H1 (cell line): ENCODE measurements at regions not wholly inside any gene's neighbourhood (a gene's known extent, or its start where the extent isn't known, plus 50 kb on each side); places are given as distances from the start of the nearest gene placed in this dataset.

Source experiments
- CTCF ChIA-PET: fragments of 300-600 bp; sonication (Branson Sonifier 250); formaldehyde crosslinking; loops from one replicate; lab custom pipeline; 2021; ENCODE audit not compliant: partially characterized antibody; lab: Charles Lee
- POLR2A ChIA-PET: fragments of 300-600 bp; sonication (Branson Sonifier 250); formaldehyde crosslinking; loops from one replicate; lab custom pipeline; 2021; ENCODE audit warnings: inconsistent platforms; ENCODE audit not compliant: partially characterized antibody; lab: Charles Lee
- DNase-seq, 2 experiments: peaks; one replicate each; pipeline versions ENCODE4 v3.0.0 to v3.0.0-alpha.2; 2010 to 2022; ENCODE audit warnings: low spot score in 2 of 2, low read depth in 1 of 2, mixed read lengths in 1 of 2
- FAIRE-seq: peaks from 2 replicates; lab custom pipeline; 2011; peaks lifted over from hg19 to GRCh38; lab: Jason Lieb, UNC
- H2AFZ ChIP-seq: 2 replicates; pipeline ENCODE4 v1.8.1; 2012; ENCODE audit warnings: low read length, inconsistent platforms
- H2AK5ac ChIP-seq: 2 replicates; pipeline ENCODE4 v1.6.1; 2013; ENCODE audit warnings: low read depth, low read length
- H2BK120ac ChIP-seq: replicated peaks from 2 replicates; pipeline ENCODE3; 2013; ENCODE audit warnings: low read depth, low read length, inconsistent platforms
- H2BK12ac ChIP-seq: 2 replicates; pipeline ENCODE4 v1.6.1; 2013; ENCODE audit warnings: low read depth, low read length
- H2BK15ac ChIP-seq: 2 replicates; pipeline ENCODE4 v1.6.1; 2013; ENCODE audit warnings: low read length
- H2BK20ac ChIP-seq: 2 replicates; pipeline ENCODE4 v1.6.1; 2013; ENCODE audit warnings: low read length
- H2BK5ac ChIP-seq: 2 replicates; pipeline ENCODE4 v1.6.1; 2013; ENCODE audit warnings: low read depth, low read length
- H3K14ac ChIP-seq: 2 replicates; pipeline ENCODE4 v1.6.1; 2013; ENCODE audit warnings: inconsistent platforms; ENCODE audit not compliant: insufficient read length
- H3K18ac ChIP-seq: 2 replicates; pipeline ENCODE4 v1.6.1; 2013; ENCODE audit warnings: low read length; ENCODE audit errors: extremely low read depth
- H3K23ac ChIP-seq: 2 replicates; pipeline ENCODE4 v1.6.1; 2013; ENCODE audit warnings: inconsistent platforms; ENCODE audit not compliant: insufficient read length
- H3K23me2 ChIP-seq: 2 replicates; pipeline ENCODE4 v1.6.1; 2013; ENCODE audit warnings: low read depth, low read length
- H3K27ac ChIP-seq: 2 replicates; pipeline ENCODE4 v1.6.1; 2011; ENCODE audit warnings: low read depth, low read length, inconsistent platforms
- H3K27me3 ChIP-seq, 4 experiments: replicated peaks in 1 of 4; 1 replicate in 1 of 4; 2 replicates in 3 of 4; pipeline versions ENCODE4 v1.6.1 to v1.8.1; 2011 to 2013; ENCODE audit warnings: low read length in 3 of 4, mild to moderate bottlenecking in 3 of 4, inconsistent platforms in 2 of 4, mixed read lengths in 2 of 4, moderate library complexity in 1 of 4; ENCODE audit not compliant: control insufficient read depth in 3 of 4, insufficient read depth in 3 of 4; ENCODE audit errors: extremely low read depth in 1 of 4
- H3K36me3 ChIP-seq, 4 experiments: 2 replicates each; pipeline versions ENCODE4 v1.6.1 to v1.8.1; 2011 to 2013; ENCODE audit warnings: mild to moderate bottlenecking in 4 of 4, low read length in 3 of 4, moderate library complexity in 2 of 4, control low read depth in 1 of 4, inconsistent platforms in 1 of 4; ENCODE audit not compliant: insufficient read depth in 4 of 4, control insufficient read depth in 2 of 4
- H3K4ac ChIP-seq: replicated peaks from 2 replicates; pipeline ENCODE3; 2013; ENCODE audit warnings: low read length, low read depth, mixed read lengths, inconsistent platforms; ENCODE audit not compliant: insufficient read length
- H3K4me1 ChIP-seq, 4 experiments: replicated peaks in 1 of 4; 1 replicate in 1 of 4; 2 replicates in 3 of 4; pipeline versions ENCODE4 v1.6.1 to v1.8.1; 2011 to 2013; ENCODE audit warnings: low read length in 3 of 4, inconsistent platforms in 2 of 4, mixed read lengths in 1 of 4; ENCODE audit not compliant: insufficient read depth in 4 of 4, control insufficient read depth in 3 of 4
- H3K4me2 ChIP-seq, 2 experiments: 2 replicates each; pipeline versions ENCODE4 v1.6.1 to v1.8.1; 2011 to 2013; ENCODE audit warnings: low read depth in 2 of 2, low read length in 2 of 2, control low read depth in 1 of 2, inconsistent platforms in 1 of 2, mild to moderate bottlenecking in 1 of 2; ENCODE audit not compliant: insufficient read depth in 1 of 2
- H3K4me3 ChIP-seq, 4 experiments: fragments of 200-600, 300-600 bp in 1 of 4; sonication (generic), shearing (Covaris generic), sonication (Bioruptor Twin) in 1 of 4; 2 replicates each; pipeline versions ENCODE4 v1.5.1 to v1.8.1; 2011 to 2016; ENCODE audit warnings: low read length in 4 of 4, low read depth in 3 of 4, control low read depth in 2 of 4, inconsistent platforms in 2 of 4, mild to moderate bottlenecking in 2 of 4, mixed read lengths in 1 of 4, moderate library complexity in 1 of 4; ENCODE audit not compliant: insufficient read depth in 2 of 4; ENCODE audit errors: extremely low read depth in 1 of 4
- H3K56ac ChIP-seq: replicated peaks from 2 replicates; pipeline ENCODE3; 2013; ENCODE audit warnings: low read depth, mild to moderate bottlenecking, mixed read lengths, low read length, inconsistent platforms; ENCODE audit not compliant: insufficient read length
- H3K79me1 ChIP-seq: 2 replicates; pipeline ENCODE4 v1.6.1; 2013; ENCODE audit warnings: low read depth, low read length, control low read depth
- H3K79me2 ChIP-seq, 2 experiments: 2 replicates each; pipeline versions ENCODE4 v1.6.1 to v1.8.1; 2012 to 2013; ENCODE audit warnings: low read length in 2 of 2, mild to moderate bottlenecking in 2 of 2, inconsistent platforms in 1 of 2; ENCODE audit not compliant: insufficient read depth in 2 of 2, control insufficient read depth in 1 of 2
- H3K9ac ChIP-seq, 4 experiments: replicated peaks in 1 of 4; 1 replicate in 1 of 4; 2 replicates in 3 of 4; pipeline versions ENCODE4 v1.6.1 to v1.8.1; 2011 to 2013; ENCODE audit warnings: low read depth in 3 of 4, low read length in 3 of 4, control low read depth in 2 of 4, mild to moderate bottlenecking in 2 of 4, moderate library complexity in 2 of 4, inconsistent platforms in 1 of 4; ENCODE audit errors: extremely low read depth in 1 of 4
- H3K9me3 ChIP-seq, 2 experiments: 2 replicates each; pipeline versions ENCODE4 v1.6.1 to v1.8.1; 2012 to 2013; ENCODE audit warnings: mild to moderate bottlenecking in 2 of 2, moderate library complexity in 2 of 2, control low read depth in 1 of 2, inconsistent platforms in 1 of 2, low read depth in 1 of 2, low read length in 1 of 2, mixed read lengths in 1 of 2; ENCODE audit not compliant: insufficient read depth in 2 of 2
- H4K20me1 ChIP-seq, 2 experiments: replicated peaks in 1 of 2; 2 replicates each; pipeline versions ENCODE3 to v1.8.1; 2011 to 2013; ENCODE audit warnings: inconsistent platforms in 2 of 2, low read length in 2 of 2, mild to moderate bottlenecking in 1 of 2; ENCODE audit not compliant: insufficient read depth in 2 of 2, control insufficient read depth in 1 of 2
- H4K5ac ChIP-seq: 2 replicates; pipeline ENCODE4 v1.6.1; 2013; ENCODE audit warnings: low read length, low read depth, mixed read lengths, inconsistent platforms; ENCODE audit not compliant: insufficient read length
- H4K8ac ChIP-seq: 2 replicates; pipeline ENCODE4 v1.8.0; 2013; ENCODE audit warnings: mild to moderate bottlenecking, moderate library complexity, low read length, inconsistent platforms; ENCODE audit not compliant: insufficient read depth; ENCODE audit errors: extremely low read depth
- H4K91ac ChIP-seq: replicated peaks from 2 replicates; pipeline ENCODE3; 2013; ENCODE audit warnings: low read length, mixed read lengths, inconsistent platforms; ENCODE audit not compliant: insufficient read length
- ASH2L ChIP-seq: fragments of 200-600, 300-600 bp; sonication (generic); IDR thresholded peaks from one replicate; pipeline ENCODE4 v1.7.1; 2017; ENCODE audit warnings: low read length
- BCL11A ChIP-seq, 2 experiments: IDR thresholded peaks; one replicate each; pipeline ENCODE4 v1.6.1; 2011; ENCODE audit warnings: low read depth in 2 of 2, low read length in 2 of 2, mild to moderate bottlenecking in 2 of 2
- BRCA1 ChIP-seq: IDR thresholded peaks from 2 replicates; pipeline ENCODE4 v1.6.1; 2012; ENCODE audit warnings: low read depth, low read length, improper control_type of control experiment
- CREB1 ChIP-seq: IDR thresholded peaks from 2 replicates; pipeline ENCODE4 v1.6.1; 2012; ENCODE audit warnings: inconsistent platforms
- GABPA ChIP-seq: IDR thresholded peaks from 2 replicates; pipeline ENCODE4 v1.6.1; 2011; ENCODE audit warnings: mild to moderate bottlenecking, low read length, moderate library complexity, borderline replicate concordance; ENCODE audit not compliant: insufficient read depth
- GTF2F1 ChIP-seq: IDR thresholded peaks from 2 replicates; pipeline ENCODE4 v1.6.1; 2012; ENCODE audit warnings: low read depth, low read length, improper control_type of control experiment, borderline replicate concordance
- MAX ChIP-seq: IDR thresholded peaks from 2 replicates; pipeline ENCODE4 v1.6.1; 2012; ENCODE audit warnings: inconsistent platforms
- PHF8 ChIP-seq: fragments of 200-600 bp; sonication (generic); conservative IDR thresholded peaks from 2 replicates; pipeline ENCODE4 v1.7.1; 2012; ENCODE audit warnings: low read depth, mild to moderate bottlenecking, inconsistent platforms, low read length, moderate library complexity
- SIN3A ChIP-seq, 2 experiments: IDR thresholded peaks in 1 of 2; conservative IDR thresholded peaks in 1 of 2; 2 replicates each; pipeline ENCODE4 v1.6.1; 2011 to 2012; ENCODE audit warnings: low read length in 2 of 2, improper control_type of control experiment in 1 of 2, low read depth in 1 of 2, mild to moderate bottlenecking in 1 of 2
- SP4 ChIP-seq: IDR thresholded peaks from 2 replicates; pipeline ENCODE4 v1.6.1; 2012; ENCODE audit warnings: low read length, inconsistent platforms
- SRF ChIP-seq: IDR thresholded peaks from 2 replicates; pipeline ENCODE4 v1.6.1; 2011; ENCODE audit warnings: mild to moderate bottlenecking, low read depth, low read length, moderate library complexity
- WGBS, 2 experiments: shearing (Covaris generic) in 1 of 2; methylation state at CpG; one replicate each; pipeline versions ENCODE4 v1.1.6 to v1.1.7; 2013 to 2015; ENCODE audit warnings: low lambda C conversion rate in 2 of 2, mixed read lengths in 2 of 2, inconsistent platforms in 1 of 2, low coverage in 1 of 2, missing lambda C conversion rate in 1 of 2; ENCODE audit not compliant: insufficient replicate concordance in 2 of 2, insufficient coverage in 1 of 2, insufficient read length in 1 of 2; ENCODE audit errors: extremely low coverage in 1 of 2, missing lambda C conversion rate in 1 of 2; 5-methylcytosine and 5-hydroxymethylcytosine counted together
- TF ChIP-seq, protein P1 (sequence below), 3 experiments: IDR thresholded peaks; 1 replicate in 2 of 3; 2 replicates in 1 of 3; pipeline versions ENCODE4 v1.5.1 to v1.6.1; 2011; ENCODE audit warnings: low read length in 3 of 3, mild to moderate bottlenecking in 3 of 3, inconsistent platforms in 2 of 3, low read depth in 1 of 3, moderate library complexity in 1 of 3; ENCODE audit not compliant: insufficient read depth in 1 of 3; ENCODE audit errors: control extremely low read depth in 1 of 3

- Histone ChIP-seq H3K27me3 (no peaks in the 10 kb centered on the region), H2AFZ (no peak overlapping the region)
- TF ChIP-seq ASH2L (no peak), MAX (no peak), SIN3A (conservative IDR thresholded peaks at IDR 0.05 in 1 of 2, IDR thresholded peaks at IDR 0.05 in 1 of 2; ENCODE audit: low read depth in 1 of 2, low read length in 2 of 2) (no peak), BRCA1 (no peak), PHF8 (no peak), SRF (no peak), SP4 (no peak), GTF2F1 (no peak), GABPA (no peak), BCL11A (IDR thresholded peaks at IDR 0.05; ENCODE audit: low read depth in 2 of 2, low read length in 2 of 2) (no peak), CREB1 (no peak)
- TF ChIP-seq, protein P1, sequence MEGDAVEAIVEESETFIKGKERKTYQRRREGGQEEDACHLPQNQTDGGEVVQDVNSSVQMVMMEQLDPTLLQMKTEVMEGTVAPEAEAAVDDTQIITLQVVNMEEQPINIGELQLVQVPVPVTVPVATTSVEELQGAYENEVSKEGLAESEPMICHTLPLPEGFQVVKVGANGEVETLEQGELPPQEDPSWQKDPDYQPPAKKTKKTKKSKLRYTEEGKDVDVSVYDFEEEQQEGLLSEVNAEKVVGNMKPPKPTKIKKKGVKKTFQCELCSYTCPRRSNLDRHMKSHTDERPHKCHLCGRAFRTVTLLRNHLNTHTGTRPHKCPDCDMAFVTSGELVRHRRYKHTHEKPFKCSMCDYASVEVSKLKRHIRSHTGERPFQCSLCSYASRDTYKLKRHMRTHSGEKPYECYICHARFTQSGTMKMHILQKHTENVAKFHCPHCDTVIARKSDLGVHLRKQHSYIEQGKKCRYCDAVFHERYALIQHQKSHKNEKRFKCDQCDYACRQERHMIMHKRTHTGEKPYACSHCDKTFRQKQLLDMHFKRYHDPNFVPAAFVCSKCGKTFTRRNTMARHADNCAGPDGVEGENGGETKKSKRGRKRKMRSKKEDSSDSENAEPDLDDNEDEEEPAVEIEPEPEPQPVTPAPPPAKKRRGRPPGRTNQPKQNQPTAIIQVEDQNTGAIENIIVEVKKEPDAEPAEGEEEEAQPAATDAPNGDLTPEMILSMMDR (IDR thresholded peaks at IDR 0.05; ENCODE audit: control extremely low read depth in 1 of 3, insufficient read depth in 1 of 3, low read depth in 1 of 3, low read length in 3 of 3), result no peak
Measured at GRCh38 chr9:16170119-16170518, 617.3 kb downstream of the CCDC171 start.

More at GRCh38 chr9:16170119-16170518, 617.3 kb downstream of the CCDC171 start:
- no peaks in the 10 kb centered on the region for H3K79me1 ChIP-seq
- no peak overlapping the region for H4K8ac ChIP-seq
- H2BK12ac ChIP-seq, result no peak overlapping the region
- no peak overlapping the region for H2BK20ac ChIP-seq
- H3K9me3 ChIP-seq, result no peaks in the 10 kb centered on the region
- DNase-seq, result no peak
- FAIRE-seq, result no peak
- WGBS, 2 experiments, result 93% methylated on average over 3 of the region's 3 CpGs; no CpG with 5 or more reads in 1 of the 2 experiments
- H3K27ac ChIP-seq, result no peak overlapping the region
- H3K79me2 ChIP-seq, result no peaks in the 10 kb centered on the region
- H2BK120ac ChIP-seq, result no peak overlapping the region
- no peak overlapping the region for H3K9ac ChIP-seq
- CTCF ChIA-PET, result interaction anchor here (0.8 kb wide), 1 partner anchor 87 kb away, joined by 3 read pairs; no protein-coding TSS in a partner anchor
- POLR2A ChIA-PET, result no interaction called here
- no peaks in the 10 kb centered on the region for H3K4me1 ChIP-seq
- no peak overlapping the region for H3K23ac ChIP-seq
- no peak overlapping the region for H3K18ac ChIP-seq
- no peak overlapping the region for H2BK15ac ChIP-seq
- H4K20me1 ChIP-seq, result no peaks in the 10 kb centered on the region
- H3K4me2 ChIP-seq, result no peak overlapping the region
- H4K91ac ChIP-seq, result no peak overlapping the region
- no peak overlapping the region for H3K4ac ChIP-seq
- no peak overlapping the region for H2AK5ac ChIP-seq
- H3K36me3 ChIP-seq, result no peaks in the 10 kb centered on the region
- no peak overlapping the region for H3K14ac ChIP-seq
- no peak overlapping the region for H4K5ac ChIP-seq
- H3K4me3 ChIP-seq, result no peak overlapping the region
- H2BK5ac ChIP-seq, result no peak overlapping the region
- H3K56ac ChIP-seq, result no peak overlapping the region
- no peaks in the 10 kb centered on the region for H3K23me2 ChIP-seq
